ENCODE measurements at regions not wholly inside any gene's neighbourhood (a gene's known extent, or its start where the extent isn't known, plus 50 kb on each side); places are given as distances from the start of the nearest gene placed in this dataset.

DNA sequence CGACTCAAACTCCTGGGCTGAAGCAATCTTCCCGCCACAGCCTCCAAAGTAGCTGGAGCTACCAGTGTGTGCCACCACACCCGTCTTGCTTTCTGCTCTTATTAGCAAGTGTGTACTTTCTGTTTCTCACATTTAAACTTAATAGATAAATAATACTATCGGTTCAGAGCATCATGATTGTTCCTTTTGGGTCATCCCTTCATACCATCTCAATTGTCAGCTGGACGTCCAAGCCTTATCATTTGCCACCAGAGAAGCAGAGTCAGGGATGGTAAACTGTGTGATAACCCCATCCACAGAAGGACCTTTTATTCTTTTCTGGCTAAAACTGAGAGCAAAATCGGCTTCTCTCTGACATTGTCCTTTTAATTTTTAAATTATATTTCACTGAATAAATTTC, 279.8 kb upstream of the GOT2 start:
- no peak for TF ChIP-seq POLR2A (IDR thresholded peaks at IDR 0.05; ENCODE audit: low read depth, low read length)
- TF ChIP-seq POLR2AphosphoS5 (IDR thresholded peaks at IDR 0.05; ENCODE audit: low read depth, low read length): no peak

Measured in GM12892 (cell line).